Osteoblast (primary cell): ENCODE measurements at regions not wholly inside any gene's neighbourhood (a gene's known extent, or its start where the extent isn't known, plus 50 kb on each side); places are given as distances from the start of the nearest gene placed in this dataset.

ENCODE experiments used
- DNase-seq: peaks from one replicate; pipeline ENCODE4 v3.0.0; 2011; ENCODE audit warnings: low spot score, mixed read lengths; ENCODE audit not compliant: insufficient read length; ENCODE audit errors: missing footprints
- H2AFZ ChIP-seq: 2 replicates; pipeline ENCODE4 v1.6.0; 2011; ENCODE audit warnings: mild to moderate bottlenecking, low read length
- H3K27ac ChIP-seq: 2 replicates; pipeline ENCODE4 v1.5.1; 2011; ENCODE audit warnings: mild to moderate bottlenecking, low read depth, low read length, moderate library complexity
- H3K27me3 ChIP-seq: 2 replicates; pipeline ENCODE4 v1.6.0; 2012; ENCODE audit warnings: mild to moderate bottlenecking, control low read depth, inconsistent platforms, low read length, moderate library complexity; ENCODE audit not compliant: insufficient read depth
- H3K36me3 ChIP-seq: 2 replicates; pipeline ENCODE4 v1.5.1; 2011; ENCODE audit warnings: mild to moderate bottlenecking, low read length, control low read depth, moderate library complexity; ENCODE audit not compliant: insufficient read depth
- H3K4me1 ChIP-seq: 2 replicates; pipeline ENCODE4 v1.5.1; 2011; ENCODE audit warnings: mild to moderate bottlenecking, low read length, control low read depth, moderate library complexity; ENCODE audit not compliant: insufficient read depth
- H3K4me2 ChIP-seq: 2 replicates; pipeline ENCODE4 v1.6.0; 2011; ENCODE audit warnings: mild to moderate bottlenecking, low read length; ENCODE audit not compliant: insufficient read depth
- H3K4me3 ChIP-seq: fragments of 200-600 bp; sonication (generic); 3 replicates; pipeline ENCODE4 v1.5.1; 2012; ENCODE audit warnings: mild to moderate bottlenecking, low read length, inconsistent platforms; ENCODE audit not compliant: insufficient read depth
- H3K79me2 ChIP-seq: 2 replicates; pipeline ENCODE4 v1.6.0; 2012; ENCODE audit warnings: mild to moderate bottlenecking, low read length, control low read depth, inconsistent platforms; ENCODE audit not compliant: insufficient read depth
- H3K9me3 ChIP-seq: 2 replicates; pipeline ENCODE4 v1.5.1; 2011; ENCODE audit warnings: low read depth, low read length, control low read depth
- H4K20me1 ChIP-seq: 2 replicates; pipeline ENCODE4 v1.6.0; 2012; ENCODE audit warnings: mild to moderate bottlenecking, low read length, control low read depth; ENCODE audit not compliant: insufficient read depth
- TF ChIP-seq, protein P1 (sequence below): IDR thresholded peaks from 2 replicates; pipeline ENCODE4 v1.5.1; 2011; ENCODE audit warnings: mild to moderate bottlenecking, low read depth, low read length, moderate library complexity; ENCODE audit errors: extremely low read depth

DNA sequence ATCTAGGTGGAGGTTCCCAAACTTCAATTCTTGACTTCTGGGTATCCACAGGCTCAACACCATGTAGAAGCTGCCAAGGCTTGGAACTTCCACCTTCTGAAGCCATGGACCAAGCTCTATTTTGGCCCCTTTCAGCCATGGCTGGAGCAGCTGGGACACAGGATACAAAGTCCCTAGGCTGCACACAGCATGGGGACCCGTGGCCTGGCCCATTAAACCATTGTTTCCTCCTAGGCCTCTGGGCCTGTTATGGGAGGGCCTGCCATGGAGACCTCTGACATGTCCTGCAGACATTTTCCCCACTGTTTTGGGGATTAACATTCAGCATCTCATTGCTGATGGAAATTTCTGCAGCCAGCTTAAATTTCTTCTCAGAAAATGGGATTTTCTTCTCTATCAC is 1908.0 kb downstream of the EFNA5 start:
- peaks cover 3% of the 10 kb centered on the region for H3K9me3 ChIP-seq
- no peak for DNase-seq
- H3K4me3 ChIP-seq: no peak overlapping the region
- H3K36me3 ChIP-seq: no peaks in the 10 kb centered on the region
- no peaks in the 10 kb centered on the region for H3K27me3 ChIP-seq
- TF ChIP-seq, protein P1, sequence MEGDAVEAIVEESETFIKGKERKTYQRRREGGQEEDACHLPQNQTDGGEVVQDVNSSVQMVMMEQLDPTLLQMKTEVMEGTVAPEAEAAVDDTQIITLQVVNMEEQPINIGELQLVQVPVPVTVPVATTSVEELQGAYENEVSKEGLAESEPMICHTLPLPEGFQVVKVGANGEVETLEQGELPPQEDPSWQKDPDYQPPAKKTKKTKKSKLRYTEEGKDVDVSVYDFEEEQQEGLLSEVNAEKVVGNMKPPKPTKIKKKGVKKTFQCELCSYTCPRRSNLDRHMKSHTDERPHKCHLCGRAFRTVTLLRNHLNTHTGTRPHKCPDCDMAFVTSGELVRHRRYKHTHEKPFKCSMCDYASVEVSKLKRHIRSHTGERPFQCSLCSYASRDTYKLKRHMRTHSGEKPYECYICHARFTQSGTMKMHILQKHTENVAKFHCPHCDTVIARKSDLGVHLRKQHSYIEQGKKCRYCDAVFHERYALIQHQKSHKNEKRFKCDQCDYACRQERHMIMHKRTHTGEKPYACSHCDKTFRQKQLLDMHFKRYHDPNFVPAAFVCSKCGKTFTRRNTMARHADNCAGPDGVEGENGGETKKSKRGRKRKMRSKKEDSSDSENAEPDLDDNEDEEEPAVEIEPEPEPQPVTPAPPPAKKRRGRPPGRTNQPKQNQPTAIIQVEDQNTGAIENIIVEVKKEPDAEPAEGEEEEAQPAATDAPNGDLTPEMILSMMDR: no peak
- H4K20me1 ChIP-seq: no peaks in the 10 kb centered on the region
- no peaks in the 10 kb centered on the region for H3K4me1 ChIP-seq
- H2AFZ ChIP-seq: no peak overlapping the region
- no peaks in the 10 kb centered on the region for H3K79me2 ChIP-seq
- H3K27ac ChIP-seq: no peak overlapping the region
- no peak overlapping the region for H3K4me2 ChIP-seq

DNA sequence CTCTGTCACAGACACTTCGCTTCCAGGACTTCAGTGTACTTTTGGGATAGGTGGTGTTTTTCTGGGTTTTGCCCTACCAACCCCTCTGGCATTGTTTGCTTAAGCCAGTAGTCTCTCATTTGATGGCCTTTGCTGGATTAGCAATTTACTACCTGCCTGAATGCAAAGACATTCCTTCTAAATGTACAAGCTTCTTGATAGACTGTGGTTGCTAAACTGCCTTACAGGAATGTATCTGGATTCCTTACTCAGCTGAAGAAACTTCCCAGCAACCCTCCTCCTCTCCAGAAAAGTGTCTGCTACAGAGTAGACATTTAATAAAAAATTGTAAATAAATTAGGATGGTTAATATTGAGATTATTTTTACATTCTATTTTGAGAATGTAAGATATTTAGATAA is 1916.7 kb downstream of the EFNA5 start:
- Histone ChIP-seq H3K36me3 (no peaks in the 10 kb centered on the region), H3K4me1 (no peaks in the 10 kb centered on the region), H4K20me1 (no peaks in the 10 kb centered on the region), H3K9me3 (no peaks in the 10 kb centered on the region), H3K27ac (no peak overlapping the region), H3K79me2 (no peaks in the 10 kb centered on the region), H2AFZ (no peak overlapping the region), H3K4me3 (no peak overlapping the region), H3K27me3 (no peaks in the 10 kb centered on the region), H3K4me2 (no peak overlapping the region)
- TF ChIP-seq, protein P1: no peak
- no peak for DNase-seq

DNA sequence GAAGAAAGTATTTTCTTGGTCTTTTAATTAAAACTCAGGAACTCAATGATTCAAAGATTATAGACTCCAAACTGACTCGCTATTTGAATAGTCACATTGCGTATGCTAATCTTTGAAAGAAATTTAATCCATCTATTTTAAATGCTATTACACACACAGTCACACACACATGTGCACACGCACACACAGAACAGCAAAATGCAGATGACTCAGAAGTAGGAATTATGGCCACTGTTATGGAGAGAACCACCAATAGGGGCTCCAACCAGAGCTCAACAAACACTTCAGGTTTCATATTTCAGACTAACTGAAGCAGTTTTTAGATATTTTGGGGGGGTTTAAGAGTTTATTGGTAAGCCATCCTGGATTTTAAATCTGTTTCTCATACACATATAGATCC is 1917.9 kb downstream of the EFNA5 start:
- Histone ChIP-seq H3K4me2 (no peak overlapping the region), H2AFZ (no peak overlapping the region), H4K20me1 (no peaks in the 10 kb centered on the region), H3K79me2 (no peaks in the 10 kb centered on the region), H3K4me1 (no peaks in the 10 kb centered on the region), H3K36me3 (no peaks in the 10 kb centered on the region), H3K4me3 (no peak overlapping the region), H3K9me3 (no peaks in the 10 kb centered on the region), H3K27me3 (no peaks in the 10 kb centered on the region), H3K27ac (no peak overlapping the region)
- TF ChIP-seq, protein P1: no peak
- DNase-seq: no peak

DNA sequence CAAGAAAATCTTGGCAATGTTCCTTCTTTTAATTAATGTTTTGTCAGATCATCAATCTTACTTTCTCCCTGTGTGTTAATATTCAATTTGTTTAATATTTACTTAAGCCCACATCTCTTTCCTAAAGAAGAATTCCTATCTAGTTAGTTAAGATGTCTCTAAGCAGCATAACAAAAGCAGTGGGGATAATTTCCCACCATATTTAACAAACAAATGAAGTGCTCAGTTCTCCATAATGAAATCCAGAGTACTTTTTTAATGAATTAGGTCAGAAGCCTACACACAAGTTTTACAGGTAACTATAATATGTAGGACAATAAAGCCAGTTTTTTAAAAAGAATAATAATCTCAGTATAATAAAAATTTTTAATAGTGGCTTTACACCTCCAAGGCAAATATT is 1918.8 kb downstream of the EFNA5 start:
- H4K20me1 ChIP-seq: no peaks in the 10 kb centered on the region
- H3K36me3 ChIP-seq: no peaks in the 10 kb centered on the region
- no peak overlapping the region for H3K4me3 ChIP-seq
- H2AFZ ChIP-seq: no peak overlapping the region
- no peak for DNase-seq
- no peak overlapping the region for H3K27ac ChIP-seq
- no peak overlapping the region for H3K4me2 ChIP-seq
- TF ChIP-seq, protein P1: no peak
- H3K9me3 ChIP-seq: no peaks in the 10 kb centered on the region
- no peaks in the 10 kb centered on the region for H3K4me1 ChIP-seq
- H3K27me3 ChIP-seq: no peaks in the 10 kb centered on the region
- no peaks in the 10 kb centered on the region for H3K79me2 ChIP-seq
